ENCODE measurements at regions not wholly inside any gene's neighbourhood (a gene's known extent, or its start where the extent isn't known, plus 50 kb on each side); places are given as distances from the start of the nearest gene placed in this dataset.

GRCh38 chr2:5854797-5855196, 162.6 kb downstream of the SOX11 start (continued):
- TF ChIP-seq PAXIP1 (CRISPR knock-in tag; conservative IDR thresholded peaks at IDR 0.05) (no peak), MIER3 (CRISPR knock-in tag; IDR thresholded peaks at IDR 0.05; ENCODE audit: borderline replicate concordance) (no peak), ZBTB3 (CRISPR knock-in tag; IDR thresholded peaks at IDR 0.05; ENCODE audit: borderline replicate concordance, low read depth) (no peak), ZC3H4 (CRISPR knock-in tag; IDR thresholded peaks at IDR 0.05; ENCODE audit: borderline replicate concordance) (no peak), JUN (CRISPR knock-in tag; IDR thresholded peaks at IDR 0.05) (no peak), NFE2 (CRISPR knock-in tag; IDR thresholded peaks at IDR 0.05) (no peak)
- TF ChIP-seq, protein P1, sequence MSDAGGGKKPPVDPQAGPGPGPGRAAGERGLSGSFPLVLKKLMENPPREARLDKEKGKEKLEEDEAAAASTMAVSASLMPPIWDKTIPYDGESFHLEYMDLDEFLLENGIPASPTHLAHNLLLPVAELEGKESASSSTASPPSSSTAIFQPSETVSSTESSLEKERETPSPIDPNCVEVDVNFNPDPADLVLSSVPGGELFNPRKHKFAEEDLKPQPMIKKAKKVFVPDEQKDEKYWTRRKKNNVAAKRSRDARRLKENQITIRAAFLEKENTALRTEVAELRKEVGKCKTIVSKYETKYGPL (CRISPR knock-in tag; IDR thresholded peaks at IDR 0.05): no peak

GRCh38 chr2:5867056-5867455, 174.9 kb downstream of the SOX11 start:
- no peaks in the 10 kb centered on the region for H3K36me3 ChIP-seq (replicated peaks in 1 of 2; ENCODE audit: control insufficient read depth in 1 of 2, insufficient read depth in 2 of 2, low read length in 2 of 2)
- intact Hi-C loops (cut with micrococcal nuclease; ENCODE audit: unreplicated experiment): no loop called here
- H3K79me2 ChIP-seq (ENCODE audit: insufficient read depth, low read length): no peaks in the 10 kb centered on the region
- no peak for TF ChIP-seq ZNF354B (CRISPR knock-in tag; IDR thresholded peaks at IDR 0.05)
- TF ChIP-seq ZNF333 (CRISPR knock-in tag; IDR thresholded peaks at IDR 0.05; ENCODE audit: borderline replicate concordance): no peak
- TF ChIP-seq, protein P2, sequence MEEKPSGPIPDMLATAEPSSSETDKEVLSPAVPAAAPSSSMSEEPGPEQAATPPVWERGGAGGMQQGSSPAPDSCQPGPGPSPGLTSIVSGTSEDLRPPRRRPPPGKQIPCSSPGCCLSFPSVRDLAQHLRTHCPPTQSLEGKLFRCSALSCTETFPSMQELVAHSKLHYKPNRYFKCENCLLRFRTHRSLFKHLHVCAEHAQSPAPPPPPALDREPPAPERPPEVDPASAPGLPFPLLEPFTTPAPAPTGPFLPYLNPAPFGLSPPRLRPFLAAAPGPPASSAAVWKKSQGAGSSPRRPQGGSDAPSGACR (CRISPR knock-in tag; IDR thresholded peaks at IDR 0.05): no peak
- no peak overlapping the region for H3K4me3 ChIP-seq (replicated peaks in 1 of 3; ENCODE audit: insufficient read depth in 1 of 3, low read depth in 2 of 3, low read length in 3 of 3)
- no peak overlapping the region for H3K4me2 ChIP-seq (ENCODE audit: low read depth, low read length)
- BruUV-seq (replicated peaks): no TSS peak
- H2AFZ ChIP-seq (ENCODE audit: low read length): no peak overlapping the region
- H3K4me1 ChIP-seq (ENCODE audit: insufficient read depth, low read length): no peaks in the 10 kb centered on the region
- no peak overlapping the region for H3K27ac ChIP-seq (ENCODE audit: extremely low read length, insufficient read depth, low read length)
- 22% methylated on average over 5 of the region's 9 CpGs for WGBS (ENCODE audit: low lambda C conversion rate)
- no peaks in the 10 kb centered on the region for H3K27me3 ChIP-seq (ENCODE audit: control insufficient read depth in 1 of 2, insufficient read depth in 2 of 2, low read length in 2 of 2)
- no peak overlapping the region for H3K9ac ChIP-seq (ENCODE audit: insufficient read depth, low read depth, low read length)
- peaks cover 91% of the 10 kb centered on the region for H3K9me3 ChIP-seq (ENCODE audit: low read length)
- no peaks in the 10 kb centered on the region for H4K20me1 ChIP-seq (ENCODE audit: insufficient read depth, low read length)
- in situ Hi-C loops (cut with HindIII; ENCODE audit: extremely low pct_ligation_motif_present, low pct_unique_long_range_greater_than_20kb): no loop called here
- CTCF ChIA-PET (ENCODE audit: low intra/inter-chr PET ratio, low total read pairs): no interaction called here
- ATAC-seq: no peak
- FAIRE-seq: no peak
- POLR2A ChIA-PET: no interaction called here
- DNase-seq (ENCODE audit: low spot score): no peak

Measured in HepG2 (cell line).